ENCODE measurements at regions not wholly inside any gene's neighbourhood (a gene's known extent, or its start where the extent isn't known, plus 50 kb on each side); places are given as distances from the start of the nearest gene placed in this dataset.
"Not testable (repeated sequence)": the region's sequence is repeated elsewhere in the genome, so short reads cannot be mapped to it uniquely, and the experiment has no call there.

DNA sequence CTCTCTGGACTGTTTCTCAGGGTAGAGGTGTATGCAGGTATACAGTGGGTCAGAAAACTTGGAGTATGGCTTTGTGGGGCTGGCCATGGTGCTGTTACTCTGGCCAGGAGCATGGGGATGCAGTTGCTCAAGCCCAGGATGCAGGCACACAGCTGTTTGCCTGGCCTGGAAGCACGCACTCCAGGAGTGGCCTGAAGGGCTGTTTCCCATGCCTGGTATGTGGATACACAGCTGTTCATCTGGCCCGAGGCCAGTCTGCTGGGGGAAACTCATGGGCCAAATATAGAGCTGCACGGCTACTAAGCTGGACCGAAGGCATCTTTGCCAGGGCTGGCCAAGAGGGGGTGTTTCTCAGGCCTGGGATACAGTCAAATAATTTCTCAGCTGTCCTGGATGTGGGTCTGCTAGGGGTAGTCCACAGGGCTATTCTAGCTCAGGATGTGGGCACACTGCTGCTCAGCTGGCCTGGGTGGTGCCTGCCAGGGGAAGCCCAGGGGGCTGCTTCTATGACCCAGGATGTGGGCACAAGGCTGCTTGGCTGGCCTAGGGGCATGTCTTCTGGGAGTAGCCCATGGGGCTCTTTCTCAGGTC, 104.1 kb downstream of the THSD1 start:
- WGBS, 2 experiments (ENCODE audit: insufficient coverage in 1 of 2, insufficient read length in 1 of 2), result 80% methylated on average over 3 of the region's 4 CpGs; no CpG with 5 or more reads in 1 of the 2 experiments
- not testable (repeated sequence) for H3K9me3 ChIP-seq (ENCODE audit: control insufficient read depth, low read length); H3K36me3 ChIP-seq (ENCODE audit: control insufficient read depth, insufficient read depth, low read length); H3K27ac Mint-ChIP-seq; H3K27ac ChIP-seq (ENCODE audit: low read depth, low read length); H3K27me3 Mint-ChIP-seq (ENCODE audit: insufficient read depth); DNase-seq; H3K4me1 ChIP-seq (ENCODE audit: control insufficient read depth, insufficient read depth, low read length); H3K4me3 ChIP-seq (ENCODE audit: low read length); H3K4me3 Mint-ChIP-seq; H3K9ac ChIP-seq (ENCODE audit: extremely low read depth, low read length, poor library complexity, severe bottlenecking); H3K27me3 ChIP-seq (ENCODE audit: control insufficient read depth, insufficient read depth, low read length, poor library complexity, severe bottlenecking); H3K36me3 Mint-ChIP-seq (ENCODE audit: low read depth); H3K4me1 Mint-ChIP-seq
- H3K9me3 Mint-ChIP-seq, result peaks cover 12% of the 10 kb centered on the region

DNA sequence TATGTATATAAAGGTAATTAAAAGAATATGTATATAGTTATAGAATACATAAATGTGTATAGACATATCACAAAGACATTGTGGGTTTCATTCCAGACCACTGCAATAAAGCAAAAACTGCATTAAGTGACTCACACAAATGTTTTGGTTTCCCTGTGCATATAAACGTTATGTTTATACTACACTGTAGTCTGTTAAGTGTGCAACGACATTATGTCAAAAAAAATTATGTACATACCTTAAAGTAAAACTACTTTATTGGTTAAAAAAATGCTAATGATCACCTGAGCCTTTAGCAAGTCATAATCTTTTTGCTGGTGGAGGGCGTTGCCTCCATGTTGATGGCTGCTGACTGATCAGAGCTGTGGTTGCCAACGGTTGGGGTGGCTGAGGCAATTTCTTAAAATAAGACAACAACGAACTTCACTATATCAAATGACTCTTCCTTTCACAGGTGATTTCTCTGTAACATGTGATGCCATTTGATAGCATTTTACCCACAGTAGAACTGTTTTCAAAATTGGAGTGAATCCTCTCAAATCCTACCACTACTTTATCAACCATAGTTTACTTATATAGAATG, 107.8 kb downstream of the THSD1 start:
- not testable (repeated sequence) for H3K9ac ChIP-seq (ENCODE audit: extremely low read depth, low read length, poor library complexity, severe bottlenecking); H3K4me3 Mint-ChIP-seq; H3K27me3 ChIP-seq (ENCODE audit: control insufficient read depth, insufficient read depth, low read length, poor library complexity, severe bottlenecking); H3K36me3 Mint-ChIP-seq (ENCODE audit: low read depth); H3K27ac Mint-ChIP-seq; H3K27me3 Mint-ChIP-seq (ENCODE audit: insufficient read depth); H3K27ac ChIP-seq (ENCODE audit: low read depth, low read length); H3K9me3 ChIP-seq (ENCODE audit: control insufficient read depth, low read length); H3K36me3 ChIP-seq (ENCODE audit: control insufficient read depth, insufficient read depth, low read length); H3K4me1 Mint-ChIP-seq; H3K4me3 ChIP-seq (ENCODE audit: low read length); H3K4me1 ChIP-seq (ENCODE audit: control insufficient read depth, insufficient read depth, low read length); DNase-seq
- H3K9me3 Mint-ChIP-seq, result peaks cover 12% of the 10 kb centered on the region
- 100% methylated on average over 2 of the region's 5 CpGs; no CpG with 5 or more reads in 1 of the 2 experiments for WGBS, 2 experiments (ENCODE audit: insufficient coverage in 1 of 2, insufficient read length in 1 of 2)

DNA sequence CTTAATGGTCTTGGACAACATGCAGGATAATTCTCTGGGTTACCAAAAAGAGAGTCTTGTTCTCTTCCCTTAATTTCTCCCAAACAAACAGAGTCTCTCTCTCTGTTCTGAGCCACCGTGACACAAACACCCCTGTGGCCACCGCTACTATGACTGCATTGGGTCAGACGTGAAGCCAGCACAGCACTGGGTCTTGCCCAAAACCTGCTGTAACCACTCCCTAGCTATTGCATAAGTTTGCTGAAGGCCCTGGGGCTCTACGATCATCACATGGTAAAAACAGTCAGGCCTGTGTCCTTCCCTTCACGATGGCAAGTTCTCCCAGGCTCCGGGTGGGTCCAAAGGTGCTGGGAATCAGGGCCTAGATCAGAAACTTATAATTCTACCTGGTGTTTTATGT, 117.1 kb downstream of the THSD1 start:
- H3K9me3 Mint-ChIP-seq; H3K27me3 ChIP-seq (ENCODE audit: control insufficient read depth, insufficient read depth, low read length, poor library complexity, severe bottlenecking); H3K4me1 ChIP-seq (ENCODE audit: control insufficient read depth, insufficient read depth, low read length); DNase-seq; H3K27ac ChIP-seq (ENCODE audit: low read depth, low read length); H3K9ac ChIP-seq (ENCODE audit: extremely low read depth, low read length, poor library complexity, severe bottlenecking); H3K4me3 ChIP-seq (ENCODE audit: low read length); H3K36me3 Mint-ChIP-seq (ENCODE audit: low read depth); H3K4me3 Mint-ChIP-seq; H3K27ac Mint-ChIP-seq; H3K9me3 ChIP-seq (ENCODE audit: control insufficient read depth, low read length); H3K4me1 Mint-ChIP-seq; H3K36me3 ChIP-seq (ENCODE audit: control insufficient read depth, insufficient read depth, low read length); H3K27me3 Mint-ChIP-seq (ENCODE audit: insufficient read depth): not testable (repeated sequence)
- WGBS, 2 experiments (ENCODE audit: insufficient coverage in 1 of 2, insufficient read length in 1 of 2), result no CpG with 5 or more reads among the region's 6 CpGs

DNA sequence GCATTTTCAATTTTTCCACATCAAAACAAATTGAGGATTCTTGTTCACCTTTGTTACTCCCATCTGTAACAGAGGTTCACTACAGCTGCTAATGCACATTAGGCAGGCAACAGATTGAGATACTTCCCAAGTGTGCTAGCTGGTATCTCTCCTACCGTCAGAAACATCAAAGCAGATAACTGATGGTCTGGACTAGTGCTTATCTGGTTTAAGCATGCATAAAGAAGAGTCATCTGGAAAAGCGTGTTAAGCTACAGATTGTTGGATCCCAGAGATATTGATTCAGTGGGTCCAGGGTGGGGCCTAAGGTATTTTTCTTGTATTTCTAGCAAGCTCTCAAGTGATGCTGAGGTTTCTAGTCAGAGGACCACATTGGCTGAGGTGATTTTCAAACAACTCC, 122.0 kb upstream of the NEK3 start:
- WGBS, 2 experiments (ENCODE audit: insufficient coverage in 1 of 2, insufficient read length in 1 of 2), result 80 to 97% methylated on average over 1 of the region's 2 CpGs
- H3K9me3 Mint-ChIP-seq; H3K4me3 ChIP-seq (ENCODE audit: low read length); H3K4me1 Mint-ChIP-seq; H3K27ac ChIP-seq (ENCODE audit: low read depth, low read length); DNase-seq; H3K36me3 ChIP-seq (ENCODE audit: control insufficient read depth, insufficient read depth, low read length); H3K27me3 Mint-ChIP-seq (ENCODE audit: insufficient read depth); H3K4me1 ChIP-seq (ENCODE audit: control insufficient read depth, insufficient read depth, low read length); H3K27me3 ChIP-seq (ENCODE audit: control insufficient read depth, insufficient read depth, low read length, poor library complexity, severe bottlenecking); H3K27ac Mint-ChIP-seq; H3K9ac ChIP-seq (ENCODE audit: extremely low read depth, low read length, poor library complexity, severe bottlenecking); H3K36me3 Mint-ChIP-seq (ENCODE audit: low read depth); H3K4me3 Mint-ChIP-seq; H3K9me3 ChIP-seq (ENCODE audit: control insufficient read depth, low read length): not testable (repeated sequence)

DNA sequence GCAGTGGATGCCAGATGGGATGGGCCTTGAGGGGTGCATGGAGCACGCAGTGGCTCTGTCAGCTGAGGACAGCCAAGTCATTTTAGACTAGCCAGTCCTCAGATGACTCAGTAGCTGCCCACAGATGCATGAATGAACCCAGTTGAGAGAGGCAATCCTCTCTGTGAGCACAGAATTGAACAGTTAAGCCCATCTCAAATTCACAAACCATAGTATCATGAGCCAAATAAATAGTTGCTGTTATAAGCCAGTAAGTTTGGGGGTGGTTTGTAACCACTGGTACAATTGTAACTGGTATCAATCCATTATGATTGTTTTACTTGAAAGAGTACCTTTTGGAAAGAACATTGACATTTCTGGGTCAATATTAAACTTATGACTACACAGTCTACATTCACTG, 120.0 kb upstream of the NEK3 start:
- H3K4me3 ChIP-seq (ENCODE audit: low read length); H3K9me3 ChIP-seq (ENCODE audit: control insufficient read depth, low read length); H3K27me3 ChIP-seq (ENCODE audit: control insufficient read depth, insufficient read depth, low read length, poor library complexity, severe bottlenecking); DNase-seq; H3K4me1 Mint-ChIP-seq; H3K36me3 Mint-ChIP-seq (ENCODE audit: low read depth); H3K27ac Mint-ChIP-seq; H3K4me1 ChIP-seq (ENCODE audit: control insufficient read depth, insufficient read depth, low read length); H3K9me3 Mint-ChIP-seq; H3K4me3 Mint-ChIP-seq; H3K27ac ChIP-seq (ENCODE audit: low read depth, low read length); H3K36me3 ChIP-seq (ENCODE audit: control insufficient read depth, insufficient read depth, low read length); H3K27me3 Mint-ChIP-seq (ENCODE audit: insufficient read depth); H3K9ac ChIP-seq (ENCODE audit: extremely low read depth, low read length, poor library complexity, severe bottlenecking): not testable (repeated sequence)
- no CpG with 5 or more reads among the region's 1 CpG for WGBS, 2 experiments (ENCODE audit: insufficient coverage in 1 of 2, insufficient read length in 1 of 2)

DNA sequence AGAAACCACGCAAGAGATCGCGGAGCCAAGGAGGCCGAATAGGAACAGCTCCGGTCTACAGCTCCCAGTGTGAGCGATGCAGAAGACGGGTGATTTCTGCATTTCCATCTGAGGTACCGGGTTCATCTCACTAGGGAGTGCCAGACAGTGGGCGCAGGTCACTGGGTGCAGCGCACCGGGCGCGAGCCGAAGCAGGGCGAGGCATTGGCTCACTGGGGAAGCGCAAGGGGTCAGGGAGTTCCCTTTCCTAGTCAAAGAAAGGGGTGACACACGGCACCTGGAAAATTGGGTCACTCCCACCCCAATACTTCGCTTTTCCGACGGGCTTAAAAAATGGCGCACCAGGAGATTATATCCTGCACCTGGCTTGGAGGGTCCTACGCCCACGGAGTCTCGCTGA, 94.9 kb upstream of the NEK3 start:
- not testable (repeated sequence) for H3K27ac ChIP-seq (ENCODE audit: low read depth, low read length); H3K4me3 ChIP-seq (ENCODE audit: low read length); H3K4me3 Mint-ChIP-seq; H3K9me3 Mint-ChIP-seq; H3K9ac ChIP-seq (ENCODE audit: extremely low read depth, low read length, poor library complexity, severe bottlenecking); H3K27ac Mint-ChIP-seq; H3K27me3 ChIP-seq (ENCODE audit: control insufficient read depth, insufficient read depth, low read length, poor library complexity, severe bottlenecking); H3K9me3 ChIP-seq (ENCODE audit: control insufficient read depth, low read length); H3K4me1 ChIP-seq (ENCODE audit: control insufficient read depth, insufficient read depth, low read length); DNase-seq; H3K4me1 Mint-ChIP-seq; H3K36me3 ChIP-seq (ENCODE audit: control insufficient read depth, insufficient read depth, low read length); H3K36me3 Mint-ChIP-seq (ENCODE audit: low read depth); H3K27me3 Mint-ChIP-seq (ENCODE audit: insufficient read depth)
- 95 to 96% methylated on average over 4 to 11 of the region's 24 CpGs for WGBS, 2 experiments (ENCODE audit: insufficient coverage in 1 of 2, insufficient read length in 1 of 2)

DNA sequence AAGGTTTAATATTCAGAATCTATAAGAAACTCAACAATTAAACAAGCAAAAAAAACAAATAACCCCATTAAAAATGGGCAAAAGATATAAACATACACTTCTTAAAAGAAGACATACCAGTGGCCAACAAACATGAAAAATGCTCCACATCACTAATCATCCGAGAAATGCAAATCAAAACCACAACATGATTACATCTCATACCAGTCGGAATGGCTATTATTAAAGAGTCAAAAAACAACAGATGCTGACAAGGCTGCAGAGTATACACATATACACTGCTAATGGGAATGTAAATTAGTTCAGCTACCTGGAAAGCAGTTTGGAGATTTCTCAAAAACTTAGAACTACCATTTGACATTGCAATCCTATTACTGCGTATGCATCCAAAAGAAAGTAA, 81.4 kb upstream of the NEK3 start:
- H3K27ac ChIP-seq (ENCODE audit: low read depth, low read length); H3K9me3 Mint-ChIP-seq; H3K4me3 ChIP-seq (ENCODE audit: low read length); H3K9me3 ChIP-seq (ENCODE audit: control insufficient read depth, low read length); H3K36me3 ChIP-seq (ENCODE audit: control insufficient read depth, insufficient read depth, low read length); H3K4me1 Mint-ChIP-seq; H3K4me3 Mint-ChIP-seq; H3K9ac ChIP-seq (ENCODE audit: extremely low read depth, low read length, poor library complexity, severe bottlenecking); H3K4me1 ChIP-seq (ENCODE audit: control insufficient read depth, insufficient read depth, low read length); DNase-seq; H3K36me3 Mint-ChIP-seq (ENCODE audit: low read depth); H3K27me3 Mint-ChIP-seq (ENCODE audit: insufficient read depth); H3K27me3 ChIP-seq (ENCODE audit: control insufficient read depth, insufficient read depth, low read length, poor library complexity, severe bottlenecking); H3K27ac Mint-ChIP-seq: not testable (repeated sequence)
- WGBS, 2 experiments (ENCODE audit: insufficient coverage in 1 of 2, insufficient read length in 1 of 2), result 89% methylated on average over 3 of the region's 3 CpGs; no CpG with 5 or more reads in 1 of the 2 experiments
